HepG2 (cell line): ENCODE measurements at regions not wholly inside any gene's neighbourhood (a gene's known extent, or its start where the extent isn't known, plus 50 kb on each side); places are given as distances from the start of the nearest gene placed in this dataset.

Experiments used
- ATAC-seq: fragments of 200-7000 bp; cut with Tn5 transposase; 3 replicates; pipeline ENCODE4 v1.9.1; 2020; ENCODE audit warnings: mild to moderate bottlenecking, moderate library complexity
- BruUV-seq: library from RNA; stranded (reverse); fragments of 400-500 nt; replicated peaks from 2 replicates; lab custom pipeline; 2021; lab: Mats Ljungman, UMichigan
- CTCF ChIA-PET: fragments of 300-600 bp; formaldehyde crosslinking; extraction: SDS; loops from one replicate; lab custom pipeline; 2021; ENCODE audit warnings: low total read pairs, inconsistent platforms, low intra/inter-chr PET ratio; lab: Yijun Ruan, JAX
- POLR2A ChIA-PET: fragments of 350-600 bp; sonication (Branson Sonifier 250); formaldehyde crosslinking; loops from one replicate; lab custom pipeline; 2020; ENCODE audit warnings: antibody characterized with exemption, inconsistent platforms; lab: Yijun Ruan, JAX
- DNase-seq: peaks from one replicate; pipeline ENCODE4 v3.0.0-alpha.2; 2015; ENCODE audit warnings: low spot score
- FAIRE-seq: peaks from 3 replicates; lab custom pipeline; 2011; peaks lifted over from hg19 to GRCh38; lab: Jason Lieb, UNC
- H2AFZ ChIP-seq: one replicate; pipeline ENCODE4 v1.6.1; 2011; ENCODE audit warnings: low read length, inconsistent platforms
- H3K27ac ChIP-seq: fragments of 300-600 bp; 3 replicates; pipeline ENCODE4 v1.8.0; 2011; ENCODE audit warnings: mixed run types, mild to moderate bottlenecking, mixed read lengths, low read length, inconsistent platforms; ENCODE audit not compliant: insufficient read depth; ENCODE audit errors: extremely low read length
- H3K27me3 ChIP-seq, 2 experiments: fragments of 200-600 bp in 1 of 2; 2 replicates in 1 of 2; 3 replicates in 1 of 2; pipeline versions ENCODE4 v1.6.0 to v1.8.0; 2011; ENCODE audit warnings: low read length in 2 of 2, mild to moderate bottlenecking in 2 of 2, moderate library complexity in 2 of 2, inconsistent platforms in 1 of 2; ENCODE audit not compliant: insufficient read depth in 2 of 2, control insufficient read depth in 1 of 2
- H3K36me3 ChIP-seq, 2 experiments: fragments of 200-600 bp in 1 of 2; replicated peaks in 1 of 2; 2 replicates in 1 of 2; 3 replicates in 1 of 2; pipeline versions ENCODE4 v1.5.1 to v1.8.0; 2011; ENCODE audit warnings: low read length in 2 of 2, inconsistent platforms in 1 of 2; ENCODE audit not compliant: insufficient read depth in 2 of 2, control insufficient read depth in 1 of 2
- H3K4me1 ChIP-seq: 2 replicates; pipeline ENCODE4 v1.5.1; 2012; ENCODE audit warnings: low read length, inconsistent platforms; ENCODE audit not compliant: insufficient read depth
- H3K4me2 ChIP-seq: 2 replicates; pipeline ENCODE4 v1.6.0; 2011; ENCODE audit warnings: low read depth, low read length, inconsistent platforms
- H3K4me3 ChIP-seq, 3 experiments: fragments of 200-600 bp in 1 of 3; sonication (generic), shearing (Covaris generic) in 1 of 3; replicated peaks in 1 of 3; 2 replicates each; pipeline ENCODE4 v1.5.1; 2011 to 2016; ENCODE audit warnings: low read length in 3 of 3, inconsistent platforms in 2 of 3, low read depth in 2 of 3, mild to moderate bottlenecking in 2 of 3, control low read depth in 1 of 3, mixed read lengths in 1 of 3; ENCODE audit not compliant: insufficient read depth in 1 of 3
- H3K79me2 ChIP-seq: one replicate; pipeline ENCODE4 v1.6.1; 2011; ENCODE audit warnings: low read length, inconsistent platforms; ENCODE audit not compliant: insufficient read depth
- H3K9ac ChIP-seq: 2 replicates; pipeline ENCODE4 v1.6.0; 2011; ENCODE audit warnings: mild to moderate bottlenecking, low read depth, low read length, inconsistent platforms; ENCODE audit not compliant: insufficient read depth
- H3K9me3 ChIP-seq: 2 replicates; pipeline ENCODE4 v1.5.1; 2012; ENCODE audit warnings: mild to moderate bottlenecking, low read length
- H4K20me1 ChIP-seq: 2 replicates; pipeline ENCODE4 v1.6.0; 2011; ENCODE audit warnings: inconsistent platforms, mild to moderate bottlenecking, low read length, moderate library complexity; ENCODE audit not compliant: insufficient read depth
- ATM ChIP-seq: fragments of 450-650 bp; IDR thresholded peaks from 2 replicates; pipeline ENCODE4 v1.7.1; 2017; ENCODE audit warnings: mild to moderate bottlenecking, borderline replicate concordance
- CENPT ChIP-seq: sonication (generic); formaldehyde crosslinking; IDR thresholded peaks from 2 replicates; pipeline ENCODE4 v1.8.0; 2022; ENCODE audit warnings: low read depth, mild to moderate bottlenecking, moderate library complexity, missing genetic modification reagents
- FLYWCH1 ChIP-seq: sonication (generic); formaldehyde crosslinking; IDR thresholded peaks from 2 replicates; pipeline ENCODE4 v1.8.1; 2023; ENCODE audit warnings: mild to moderate bottlenecking, missing genetic modification reagents
- KDM3A ChIP-seq: IDR thresholded peaks from 2 replicates; pipeline ENCODE4 v1.6.1; 2018; ENCODE audit warnings: low read depth, missing compliant biosample characterization
- MED1 ChIP-seq: sonication (generic); formaldehyde crosslinking; IDR thresholded peaks from 2 replicates; pipeline ENCODE4 v1.4.0; 2020; ENCODE audit warnings: missing genetic modification reagents
- PCBP2 ChIP-seq: fragments of 200-400 bp; formaldehyde crosslinking; optimal IDR thresholded peaks from 2 replicates; pipeline ENCODE3; 2018; ENCODE audit warnings: low read length, low read depth; ENCODE audit not compliant: poor library complexity, severe bottlenecking
- POGZ ChIP-seq: sonication (generic); formaldehyde crosslinking; IDR thresholded peaks from 2 replicates; pipeline ENCODE4 v1.4.0; 2020; ENCODE audit warnings: mild to moderate bottlenecking, missing genetic modification reagents
- POLR2AphosphoS5 ChIP-seq: IDR thresholded peaks from 2 replicates; pipeline ENCODE4 v1.6.1; 2012; ENCODE audit warnings: low read depth, low read length
- SAFB2 ChIP-seq: sonication (generic); formaldehyde crosslinking; IDR thresholded peaks from 2 replicates; pipeline ENCODE4 v1.5.1; 2020; ENCODE audit warnings: missing genetic modification reagents, low read depth, mild to moderate bottlenecking, borderline replicate concordance
- SKIL ChIP-seq: sonication (generic); formaldehyde crosslinking; IDR thresholded peaks from 2 replicates; pipeline ENCODE4 v1.8.0; 2022; ENCODE audit warnings: missing genetic modification reagents, mild to moderate bottlenecking, moderate library complexity, borderline replicate concordance
- SMAD3 ChIP-seq: sonication (generic); formaldehyde crosslinking; IDR thresholded peaks from 2 replicates; pipeline ENCODE4 v1.4.0; 2020; ENCODE audit warnings: missing genetic modification reagents
- SPEN ChIP-seq: sonication (generic); formaldehyde crosslinking; IDR thresholded peaks from 2 replicates; pipeline ENCODE4 v1.5.1; 2020; ENCODE audit warnings: low read depth, mild to moderate bottlenecking, missing genetic modification reagents
- ZBTB25 ChIP-seq: IDR thresholded peaks from 2 replicates; pipeline ENCODE4 v1.6.1; 2018; ENCODE audit warnings: missing genetic modification reagents
- ZNF230 ChIP-seq: sonication (generic); formaldehyde crosslinking; IDR thresholded peaks from 2 replicates; pipeline ENCODE4 v1.4.0; 2020; ENCODE audit warnings: mild to moderate bottlenecking, missing genetic modification reagents
- ZNF317 ChIP-seq: sonication (generic); formaldehyde crosslinking; IDR thresholded peaks from 2 replicates; pipeline ENCODE4 v1.5.0; 2020; ENCODE audit warnings: mild to moderate bottlenecking, missing genetic modification reagents
- ZNF333 ChIP-seq: sonication (generic); formaldehyde crosslinking; IDR thresholded peaks from 2 replicates; pipeline ENCODE4 v1.4.0; 2020; ENCODE audit warnings: mild to moderate bottlenecking, missing genetic modification reagents, borderline replicate concordance
- ZNF564 ChIP-seq: sonication (generic); formaldehyde crosslinking; IDR thresholded peaks from 2 replicates; pipeline ENCODE4 v1.8.1; 2023; ENCODE audit warnings: mild to moderate bottlenecking, missing genetic modification reagents
- ZNF629 ChIP-seq: sonication (generic); formaldehyde crosslinking; conservative IDR thresholded peaks from 2 replicates; pipeline ENCODE4 v1.5.0; 2020; ENCODE audit warnings: missing genetic modification reagents
- ZNF652 ChIP-seq: IDR thresholded peaks from 2 replicates; pipeline ENCODE4 v1.6.1; 2016; ENCODE audit warnings: low read depth, borderline replicate concordance
- ZNF674 ChIP-seq: sonication (generic); formaldehyde crosslinking; IDR thresholded peaks from 2 replicates; pipeline ENCODE4 v1.5.0; 2020; ENCODE audit warnings: low read depth, mild to moderate bottlenecking, missing genetic modification reagents
- ZSCAN25 ChIP-seq: sonication (generic); formaldehyde crosslinking; IDR thresholded peaks from 2 replicates; pipeline ENCODE4 v1.8.0; 2022; ENCODE audit warnings: mild to moderate bottlenecking, missing genetic modification reagents
- WGBS: methylation state at CpG from one replicate; pipeline ENCODE4 v1.1.6; 2017; ENCODE audit warnings: low lambda C conversion rate; 5-methylcytosine and 5-hydroxymethylcytosine counted together
- in situ Hi-C: cut with HindIII; loops from 2 replicates; pipeline ENCODE4 v1.10.0; 2017; ENCODE audit warnings: low pct_unique_long_range_greater_than_20kb; ENCODE audit not compliant: extremely low pct_ligation_motif_present
- intact Hi-C: fragments of 100-400 bp; cut with micrococcal nuclease; formaldehyde crosslinking; loops from one replicate; pipeline ENCODE4 v1.10.0; 2022; ENCODE audit not compliant: unreplicated experiment

- intact Hi-C loops: no loop called here
- no peak for ATAC-seq
These were observed 1240.8 kb upstream of the ADGRB3 start for GRCh38 chr6:67394254-67394653.

GRCh38 chr6:67393356-67393755 is 1241.7 kb upstream of the ADGRB3 start:
- in situ Hi-C loops (no loop called here), intact Hi-C loops (no loop called here)
- H2AFZ ChIP-seq: no peak overlapping the region
- POLR2A ChIA-PET: no interaction called here
- no peaks in the 10 kb centered on the region for H3K79me2 ChIP-seq
- no peak for DNase-seq
- CTCF ChIA-PET: no interaction called here
- H4K20me1 ChIP-seq: no peaks in the 10 kb centered on the region
- no peaks in the 10 kb centered on the region for H3K27me3 ChIP-seq
- H3K9ac ChIP-seq: no peak overlapping the region
- FAIRE-seq: no peak
- peaks cover 12% of the 10 kb centered on the region for H3K9me3 ChIP-seq
- no peak overlapping the region for H3K27ac ChIP-seq
- WGBS: 0% methylated on average over 1 of the region's 1 CpG
- no peak overlapping the region for H3K4me3 ChIP-seq
- no TSS peak for BruUV-seq
- ATAC-seq: no peak
- H3K4me2 ChIP-seq: no peak overlapping the region
- H3K36me3 ChIP-seq: no peaks in the 10 kb centered on the region
- H3K4me1 ChIP-seq: no peaks in the 10 kb centered on the region
- TF ChIP-seq POGZ (CRISPR knock-in tag) (no peak), ZNF674 (CRISPR knock-in tag) (no peak), FLYWCH1 (CRISPR knock-in tag) (no peak), KDM3A (CRISPR knock-in tag) (no peak), SAFB2 (CRISPR knock-in tag) (no peak), ZSCAN25 (CRISPR knock-in tag) (no peak), SPEN (CRISPR knock-in tag) (no peak), POLR2AphosphoS5 (no peak), ZBTB25 (CRISPR knock-in tag) (no peak), ZNF317 (CRISPR knock-in tag) (no peak), SMAD3 (CRISPR knock-in tag) (no peak)

More at GRCh38 chr6:67394254-67394653, 1240.8 kb upstream of the ADGRB3 start:
- no peaks in the 10 kb centered on the region for H4K20me1 ChIP-seq
- in situ Hi-C loops: no loop called here
- FAIRE-seq (no peak), DNase-seq (no peak)
- H3K27ac ChIP-seq: no peak overlapping the region
- WGBS: 0% methylated on average over 2 of the region's 2 CpGs
- no peak overlapping the region for H2AFZ ChIP-seq
- no peaks in the 10 kb centered on the region for H3K79me2 ChIP-seq
- H3K9ac ChIP-seq: no peak overlapping the region
- H3K27me3 ChIP-seq: no peaks in the 10 kb centered on the region
- no peaks in the 10 kb centered on the region for H3K36me3 ChIP-seq
- H3K4me2 ChIP-seq: no peak overlapping the region
- peaks cover 12% of the 10 kb centered on the region for H3K9me3 ChIP-seq
- BruUV-seq: no TSS peak
- H3K4me3 ChIP-seq: no peak overlapping the region
- CTCF ChIA-PET: no interaction called here
- no peak for TF ChIP-seq ATM
- no peak for TF ChIP-seq ZNF564
- TF ChIP-seq SKIL (CRISPR knock-in tag): no peak
- no peak for TF ChIP-seq MED1 (CRISPR knock-in tag)
- TF ChIP-seq ZNF333 (CRISPR knock-in tag): no peak
- TF ChIP-seq ZNF652: no peak
- no peak for TF ChIP-seq PCBP2
- TF ChIP-seq CENPT (CRISPR knock-in tag): no peak
- TF ChIP-seq ZNF230: no peak
- TF ChIP-seq ZNF629 (CRISPR knock-in tag): no peak
- TF ChIP-seq, all 625 proteins: peak for 0
- no peaks in the 10 kb centered on the region for H3K4me1 ChIP-seq
- POLR2A ChIA-PET: no interaction called here
